ENCODE measurements at regions not wholly inside any gene's neighbourhood (a gene's known extent, or its start where the extent isn't known, plus 50 kb on each side); places are given as distances from the start of the nearest gene placed in this dataset.

GRCh38 chr11:37372667-37373066 lies 774.6 kb upstream of the RAG2 start:
- Histone ChIP-seq H3K27ac (ENCODE audit: low read depth in 1 of 2, low read length in 2 of 2) (no peak overlapping the region), H3K79me2 (ENCODE audit: insufficient read depth, low read length) (no peaks in the 10 kb centered on the region), H3K4me2 (replicated peaks; ENCODE audit: extremely low read depth, low read length, poor library complexity, severe bottlenecking) (no peak overlapping the region), H3K9ac (ENCODE audit: insufficient read depth, low read length, poor library complexity, severe bottlenecking) (no peak overlapping the region), H3K4me1 (ENCODE audit: control insufficient read depth in 1 of 2, insufficient read depth in 2 of 2, low read length in 2 of 2) (no peaks in the 10 kb centered on the region), H3K27me3 (ENCODE audit: control insufficient read depth in 2 of 2, insufficient read depth in 2 of 2, low read length in 2 of 2) (no peaks in the 10 kb centered on the region), H3K9me3 (replicated peaks in 1 of 2; ENCODE audit: control insufficient read depth in 1 of 2, insufficient read depth in 1 of 2, low read length in 2 of 2) (peaks cover 3 to 10% of the 10 kb centered on the region in 2 donors), H3K36me3 (replicated peaks in 1 of 2; ENCODE audit: control insufficient read depth in 1 of 2, insufficient read depth in 2 of 2, low read length in 2 of 2) (no peaks in the 10 kb centered on the region), H2AFZ (ENCODE audit: insufficient read depth, low read depth, low read length, poor library complexity, severe bottlenecking) (no peak overlapping the region), H3K4me3 (replicated peaks in 1 of 3; ENCODE audit: low read depth in 2 of 3, low read length in 3 of 3) (no peak overlapping the region), H4K20me1 (ENCODE audit: insufficient read depth, low read length) (no peaks in the 10 kb centered on the region)
- no peak for DNase-seq
- no peak overlapping the region for H3K4me3 Mint-ChIP-seq
- H3K36me3 Mint-ChIP-seq, result no peaks in the 10 kb centered on the region
- no peak overlapping the region for H3K27ac Mint-ChIP-seq
- H3K27me3 Mint-ChIP-seq (ENCODE audit: low read depth in 3 of 3), result no peaks in the 10 kb centered on the region
- intact Hi-C loops (cut with micrococcal nuclease), result no loop called here
- no CpG with 5 or more reads among the region's 2 CpGs for WGBS (ENCODE audit: insufficient coverage)
- no peaks in the 10 kb centered on the region for H3K4me1 Mint-ChIP-seq
- TF ChIP-seq CTCF (IDR thresholded peaks at IDR 0.05), result no peak
- H3K9me3 Mint-ChIP-seq, result peaks cover 1 to 12% (median 9%) of the 10 kb centered on the region in 7 donors

DNA sequence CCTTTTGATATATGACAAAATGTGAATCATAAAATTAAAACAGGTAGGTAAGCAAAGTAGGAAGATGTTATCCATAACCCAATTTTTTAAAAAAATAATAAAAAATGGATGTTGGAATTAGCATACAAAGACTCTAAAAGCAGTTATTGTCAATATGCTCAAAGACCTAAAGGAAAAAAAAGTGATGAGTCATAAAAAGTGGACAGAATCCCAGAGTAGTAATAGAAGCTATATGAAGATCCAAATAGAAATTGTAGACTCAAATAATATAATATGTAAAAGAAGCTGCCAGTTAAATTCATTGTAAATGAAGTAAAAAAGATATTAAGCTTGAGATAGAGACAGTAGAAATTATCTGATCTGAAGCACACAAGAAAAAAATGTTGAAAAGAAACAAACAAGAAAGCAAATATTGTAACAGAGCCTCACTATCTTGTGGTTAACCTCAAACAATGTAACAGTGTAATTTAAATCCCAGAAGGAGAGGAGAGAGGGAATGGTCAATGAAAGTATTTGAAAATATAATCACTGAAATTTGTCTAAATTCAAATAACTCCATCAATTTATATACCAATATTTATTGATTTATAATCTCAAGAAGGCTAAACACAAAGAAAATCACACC lies 773.4 kb upstream of the RAG2 start:
- H3K27me3 ChIP-seq (ENCODE audit: control insufficient read depth in 2 of 2, insufficient read depth in 2 of 2, low read length in 2 of 2), result no peaks in the 10 kb centered on the region
- H3K36me3 ChIP-seq (replicated peaks in 1 of 2; ENCODE audit: control insufficient read depth in 1 of 2, insufficient read depth in 2 of 2, low read length in 2 of 2), result no peaks in the 10 kb centered on the region
- no peaks in the 10 kb centered on the region for H3K4me1 ChIP-seq (ENCODE audit: control insufficient read depth in 1 of 2, insufficient read depth in 2 of 2, low read length in 2 of 2)
- H3K4me1 Mint-ChIP-seq, result no peaks in the 10 kb centered on the region
- no peak overlapping the region for H3K4me3 Mint-ChIP-seq
- H3K79me2 ChIP-seq (ENCODE audit: insufficient read depth, low read length), result no peaks in the 10 kb centered on the region
- no peak overlapping the region for H3K4me2 ChIP-seq (replicated peaks; ENCODE audit: extremely low read depth, low read length, poor library complexity, severe bottlenecking)
- H2AFZ ChIP-seq (ENCODE audit: insufficient read depth, low read depth, low read length, poor library complexity, severe bottlenecking), result no peak overlapping the region
- no peaks in the 10 kb centered on the region for H4K20me1 ChIP-seq (ENCODE audit: insufficient read depth, low read length)
- peaks cover 0 to 10% (median 4%) of the 10 kb centered on the region in 7 donors for H3K9me3 Mint-ChIP-seq
- no peaks in the 10 kb centered on the region for H3K27me3 Mint-ChIP-seq (ENCODE audit: low read depth in 3 of 3)
- no peak overlapping the region for H3K9ac ChIP-seq (ENCODE audit: insufficient read depth, low read length, poor library complexity, severe bottlenecking)
- no peak overlapping the region for H3K27ac Mint-ChIP-seq
- intact Hi-C loops (cut with micrococcal nuclease), result no loop called here
- no peak overlapping the region for H3K4me3 ChIP-seq (replicated peaks in 1 of 3; ENCODE audit: low read depth in 2 of 3, low read length in 3 of 3)
- TF ChIP-seq CTCF (IDR thresholded peaks at IDR 0.05), result no peak
- DNase-seq, result no peak
- H3K36me3 Mint-ChIP-seq, result no peaks in the 10 kb centered on the region
- no peak overlapping the region for H3K27ac ChIP-seq (ENCODE audit: low read depth in 1 of 2, low read length in 2 of 2)
- H3K9me3 ChIP-seq (replicated peaks in 1 of 2; ENCODE audit: control insufficient read depth in 1 of 2, insufficient read depth in 1 of 2, low read length in 2 of 2), result peaks cover 3% of the 10 kb centered on the region in 2 donors
